Left renal cortex interstitium (tissue), 4 donors: ENCODE measurements at regions not wholly inside any gene's neighbourhood (a gene's known extent, or its start where the extent isn't known, plus 50 kb on each side); places are given as distances from the start of the nearest gene placed in this dataset.

Source experiments
- DNase-seq, 4 donors: peaks; one replicate each; pipeline ENCODE4 v3.0.0-alpha.2; 2013; ENCODE audit warnings: low read depth in 4 of 4, low spot score in 2 of 4, missing footprints in 1 of 4

- no peak for DNase-seq
Measured at GRCh38 chr6:14789996-14790395, 455.9 kb upstream of the JARID2 start.

- DNase-seq, result no peak
Measured at GRCh38 chr6:14790976-14791375, 454.9 kb upstream of the JARID2 start.

GRCh38 chr6:14791526-14791925 lies 454.3 kb upstream of the JARID2 start:
- DNase-seq, result no peak

GRCh38 chr6:14792118-14792955 lies 453.5 kb upstream of the JARID2 start:
- no peak for DNase-seq

GRCh38 chr6:14795451-14795850 lies 450.4 kb upstream of the JARID2 start:
- no peak for DNase-seq

DNA sequence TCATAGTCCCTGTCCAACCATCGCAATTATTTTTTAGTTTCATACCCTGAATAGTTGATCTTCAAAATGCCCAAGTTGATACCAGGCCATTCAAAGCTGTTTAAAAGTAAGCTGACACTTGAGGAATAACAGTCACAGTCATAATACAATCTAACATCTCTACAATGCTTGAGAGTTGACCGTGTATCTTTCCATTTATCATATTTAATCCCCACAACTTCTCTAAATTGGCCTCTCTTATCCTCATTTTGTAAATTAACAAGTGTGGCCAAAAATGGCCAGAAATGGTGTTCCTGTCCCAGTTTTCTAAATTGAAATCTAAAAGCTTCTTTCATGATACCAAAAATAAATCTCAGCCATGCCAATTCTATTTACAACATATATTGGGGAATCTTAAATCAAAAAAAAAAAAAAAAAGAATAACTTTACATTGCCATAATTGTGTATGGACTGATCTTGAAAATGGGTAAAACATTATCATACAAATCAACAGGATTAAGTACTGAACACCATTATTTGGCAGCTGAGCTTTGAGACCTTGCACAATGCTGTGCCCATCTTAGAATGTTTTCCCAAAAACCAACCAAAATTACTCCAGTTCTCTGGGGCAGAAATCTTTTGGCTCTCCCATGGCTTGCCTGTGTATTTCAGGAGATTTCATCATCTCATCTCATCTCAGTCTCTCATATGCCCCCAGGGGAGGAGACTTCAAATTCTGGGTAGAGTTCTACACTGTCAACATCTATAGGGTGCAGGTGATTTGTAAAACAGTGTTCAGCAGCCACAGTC lies 448.7 kb upstream of the JARID2 start:
- no peak for DNase-seq

DNA sequence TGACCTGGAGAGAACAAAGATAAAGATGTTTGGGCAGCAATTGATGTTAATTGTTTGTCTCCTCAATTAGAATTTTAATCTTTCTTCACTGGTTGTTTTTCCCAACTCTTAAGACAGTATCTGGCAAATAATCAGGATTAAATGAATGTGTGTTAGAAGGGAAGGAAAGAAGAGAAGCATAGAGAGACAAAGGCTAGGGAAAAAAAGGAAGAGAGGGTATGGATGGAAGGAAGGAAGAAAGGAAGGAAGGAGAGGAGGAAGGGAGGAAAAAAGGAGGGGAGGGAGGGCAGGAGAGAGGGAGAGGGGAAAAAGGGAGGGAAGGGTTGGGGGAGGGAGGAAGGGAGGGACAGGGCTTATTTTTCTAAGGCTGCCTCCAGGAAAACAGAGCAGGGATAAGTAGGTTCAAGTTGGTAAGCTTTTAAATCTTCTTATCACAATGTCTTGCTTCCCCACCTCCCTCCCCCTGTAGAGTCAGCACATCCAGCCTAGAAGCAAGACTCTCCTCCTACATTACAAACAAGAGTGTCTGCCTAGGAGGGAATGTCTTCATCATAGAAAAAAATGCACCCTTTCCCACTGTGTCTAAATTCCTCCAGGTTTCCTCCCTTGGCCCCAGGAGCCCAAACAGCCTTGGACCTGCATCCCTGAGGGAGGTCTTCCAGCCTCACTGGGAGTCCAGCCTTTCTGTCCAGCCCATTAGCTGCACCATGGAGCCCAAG lies 447.8 kb upstream of the JARID2 start:
- DNase-seq, result no peak

GRCh38 chr6:14798594-14798982 lies 447.3 kb upstream of the JARID2 start:
- no peak for DNase-seq

GRCh38 chr6:14798996-14799588 lies 446.8 kb upstream of the JARID2 start:
- no peak for DNase-seq

DNA sequence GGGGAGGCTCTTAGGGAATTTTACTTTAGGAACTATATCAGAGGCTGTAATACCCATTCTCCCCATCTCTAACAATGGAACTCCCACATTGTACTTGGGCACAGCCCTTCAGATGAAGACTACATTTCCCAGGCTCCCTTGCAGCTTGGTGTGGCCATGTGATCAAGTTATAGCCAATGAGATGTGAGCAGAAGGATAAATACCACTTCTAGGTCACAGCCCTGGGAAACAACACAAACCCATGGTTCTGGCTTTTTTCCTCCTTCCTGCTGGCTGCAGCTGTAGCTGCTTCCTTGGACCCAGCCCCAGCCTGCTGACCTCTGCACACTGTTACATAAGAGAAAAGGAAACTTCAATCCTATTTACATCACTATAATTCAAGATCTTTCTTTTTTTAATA lies 445.9 kb upstream of the JARID2 start:
- DNase-seq, result no peak

- DNase-seq, result no peak
Measured at GRCh38 chr6:14802514-14803160, 443.2 kb upstream of the JARID2 start.

- DNase-seq, result no peak
Measured at GRCh38 chr6:14804001-14804784, 441.7 kb upstream of the JARID2 start.

DNA sequence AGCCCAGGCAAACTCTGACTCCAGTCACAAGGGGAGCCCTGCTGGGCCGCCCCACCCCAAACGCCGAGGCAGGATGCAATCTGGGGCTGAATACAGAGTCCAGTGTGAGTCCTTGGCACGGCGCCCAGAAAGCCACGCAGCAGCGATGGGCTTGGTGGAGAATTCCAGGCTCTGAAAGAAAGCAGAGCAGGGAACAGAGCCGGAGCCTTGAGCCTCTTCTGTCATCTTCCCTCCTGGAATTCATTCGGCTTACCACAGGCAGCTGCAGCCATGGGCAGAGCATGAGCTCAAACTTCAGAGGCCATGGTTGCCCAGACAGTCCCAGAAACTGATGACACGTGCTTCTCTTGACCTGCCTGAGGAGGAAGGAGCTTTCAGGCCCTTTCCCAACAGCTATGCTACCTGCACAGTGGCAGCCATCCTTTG lies 441.1 kb upstream of the JARID2 start:
- DNase-seq, result no peak

- DNase-seq, result no peak
Measured at GRCh38 chr6:14806101-14806500, 439.8 kb upstream of the JARID2 start.

- no peak for DNase-seq
Measured at GRCh38 chr6:14807130-14807529, 438.7 kb upstream of the JARID2 start.

- no peak for DNase-seq
Measured at GRCh38 chr6:14807971-14808370, 437.9 kb upstream of the JARID2 start.

GRCh38 chr6:14810021-14810420 lies 435.8 kb upstream of the JARID2 start:
- DNase-seq, result no peak

- no peak for DNase-seq
Measured at GRCh38 chr6:14811775-14812428, 434.0 kb upstream of the JARID2 start.

- no peak for DNase-seq
Measured at GRCh38 chr6:14814016-14814415, 431.9 kb upstream of the JARID2 start.
